ENCODE measurements at regions not wholly inside any gene's neighbourhood (a gene's known extent, or its start where the extent isn't known, plus 50 kb on each side); places are given as distances from the start of the nearest gene placed in this dataset.
A peak's percentile ranks its signal among the peaks of the same experiment; 100 is the strongest.

DNA sequence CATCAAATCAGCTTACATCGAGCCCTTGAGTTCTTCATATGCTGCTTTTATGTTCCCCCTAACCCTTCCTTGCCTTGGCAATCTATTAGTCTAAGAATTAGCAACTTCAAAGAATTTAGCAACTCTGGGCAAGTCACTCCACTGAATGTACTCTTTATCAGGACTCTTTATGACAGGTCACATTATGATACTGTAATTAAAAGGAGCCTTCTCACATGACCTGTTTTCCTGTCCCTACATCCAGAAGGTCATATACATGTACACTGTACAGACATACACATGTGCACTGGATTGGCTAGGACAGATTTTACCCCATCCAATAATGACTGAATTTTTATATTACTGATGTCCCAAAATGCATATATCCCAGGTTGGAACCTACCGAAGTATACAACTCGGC is 463.1 kb downstream of the SHQ1 start:
- no peak for DNase-seq

GRCh38 chr3:72384602-72385001 is 463.6 kb downstream of the SHQ1 start:
- no peak for DNase-seq

DNA sequence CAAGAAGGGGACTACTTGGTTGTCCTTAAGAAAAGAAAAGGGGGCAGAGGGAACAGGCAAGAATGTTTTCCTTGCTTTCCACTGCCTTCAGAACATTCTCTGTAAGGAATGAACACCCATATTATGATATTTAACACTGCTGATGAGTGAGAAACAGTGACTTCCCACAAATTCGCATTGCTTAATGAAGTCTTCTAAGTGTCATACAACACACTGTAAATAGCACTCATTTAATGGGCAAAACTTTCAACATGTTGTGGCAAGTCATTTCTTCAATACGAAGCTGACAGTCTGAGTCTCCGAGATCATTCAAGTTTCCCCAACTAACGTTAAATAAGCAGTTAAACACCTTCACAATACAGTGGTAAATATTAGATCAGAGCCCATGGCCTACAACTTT is 464.4 kb downstream of the SHQ1 start:
- no peak for DNase-seq

GRCh38 chr3:72383230-72383629 is 465.0 kb downstream of the SHQ1 start:
- no peak for DNase-seq

DNA sequence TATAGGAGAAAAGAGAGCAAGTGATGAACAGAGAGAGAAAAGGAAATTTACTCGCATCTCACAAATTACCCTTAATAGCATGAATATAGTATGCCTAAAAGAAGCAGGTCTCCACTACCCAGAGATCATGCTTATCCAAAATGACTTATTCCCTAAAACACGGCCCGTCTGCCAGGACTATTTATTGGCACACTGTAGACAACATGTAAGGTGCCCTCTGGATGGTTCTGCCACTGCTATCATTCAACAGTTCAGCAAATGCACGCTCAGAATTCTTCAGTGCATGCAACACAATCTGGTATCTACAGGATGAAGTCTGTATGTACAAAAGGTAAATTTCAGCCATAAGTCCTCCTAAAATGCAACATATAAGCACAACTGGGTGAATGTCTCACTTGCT is 465.8 kb downstream of the SHQ1 start:
- no peak for DNase-seq

DNA sequence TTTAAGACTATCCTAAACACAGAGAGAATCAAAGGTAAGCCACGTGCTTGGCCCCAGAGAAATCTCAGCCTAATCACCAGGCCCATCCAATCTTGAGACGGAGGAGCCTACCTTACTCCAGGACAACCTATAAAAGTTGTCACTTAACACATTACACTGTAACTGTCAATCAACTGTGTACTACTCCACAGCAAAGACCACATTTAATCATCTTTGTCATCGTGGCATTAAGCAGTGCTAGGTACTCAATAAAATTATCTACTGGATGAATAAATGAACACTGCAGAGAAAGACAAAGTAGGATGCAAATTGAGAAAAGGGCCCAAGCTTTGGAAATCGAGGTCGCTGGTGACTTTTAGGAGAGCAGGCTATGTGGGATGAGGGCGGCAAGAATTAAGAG is 466.7 kb downstream of the SHQ1 start:
- DNase-seq: no peak

DNA sequence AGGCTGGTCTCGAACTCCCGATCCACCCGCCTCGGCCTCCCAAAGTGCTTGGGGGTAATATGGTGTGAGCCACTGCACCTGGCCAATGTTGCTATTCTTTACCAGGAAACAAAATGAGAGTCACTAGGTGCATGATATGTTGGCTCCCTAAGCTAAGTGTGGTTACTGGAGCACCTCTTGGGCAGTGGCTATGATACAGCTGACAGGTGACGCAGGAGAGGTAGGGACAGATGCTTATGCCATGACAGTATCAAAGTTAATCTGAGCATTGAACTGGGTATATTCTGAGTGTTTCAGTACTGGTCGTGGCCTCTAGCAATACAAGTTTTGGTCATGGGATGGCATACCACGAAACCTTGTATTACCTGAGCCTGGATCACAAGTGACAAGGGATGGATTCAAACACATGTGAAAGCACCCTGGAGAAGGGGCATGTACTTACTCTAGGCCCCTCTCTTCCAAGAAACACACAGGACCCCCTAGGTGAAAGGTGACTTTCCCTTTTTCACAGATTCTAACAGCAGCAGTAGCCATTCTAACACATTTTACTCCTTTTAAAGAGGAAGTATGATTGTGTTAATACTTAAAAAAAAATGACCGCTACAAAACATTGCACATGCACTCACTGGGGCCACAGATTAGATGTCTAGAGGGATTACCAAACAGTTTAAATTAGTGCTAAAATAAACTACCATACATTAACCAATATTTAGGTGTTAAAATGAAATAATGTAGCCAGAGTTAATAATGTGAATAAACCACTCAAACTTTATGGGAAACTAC is 467.3 kb downstream of the SHQ1 start:
- DNase-seq: no peak

DNA sequence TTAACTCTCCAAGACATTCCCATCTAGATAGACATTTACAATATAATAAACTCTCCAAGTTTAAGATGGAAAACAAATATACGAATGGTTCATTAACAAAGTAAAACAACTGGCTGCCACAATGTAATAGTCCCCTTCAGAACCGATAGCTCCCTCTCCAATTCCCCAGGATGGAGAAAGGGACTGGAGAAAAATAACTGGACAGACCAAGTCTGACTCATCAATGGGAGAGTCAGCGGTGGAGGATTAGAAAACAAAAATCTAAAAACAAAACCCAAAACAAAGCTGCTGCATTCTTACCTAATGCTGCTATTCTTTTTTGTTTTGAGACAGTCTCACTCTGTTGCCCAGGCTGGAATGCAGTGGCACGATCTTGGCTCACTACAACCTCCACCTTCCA is 468.1 kb downstream of the SHQ1 start:
- DNase-seq: no peak

- no peak for DNase-seq
These were observed 468.6 kb downstream of the SHQ1 start for GRCh38 chr3:72379500-72380187.

DNA sequence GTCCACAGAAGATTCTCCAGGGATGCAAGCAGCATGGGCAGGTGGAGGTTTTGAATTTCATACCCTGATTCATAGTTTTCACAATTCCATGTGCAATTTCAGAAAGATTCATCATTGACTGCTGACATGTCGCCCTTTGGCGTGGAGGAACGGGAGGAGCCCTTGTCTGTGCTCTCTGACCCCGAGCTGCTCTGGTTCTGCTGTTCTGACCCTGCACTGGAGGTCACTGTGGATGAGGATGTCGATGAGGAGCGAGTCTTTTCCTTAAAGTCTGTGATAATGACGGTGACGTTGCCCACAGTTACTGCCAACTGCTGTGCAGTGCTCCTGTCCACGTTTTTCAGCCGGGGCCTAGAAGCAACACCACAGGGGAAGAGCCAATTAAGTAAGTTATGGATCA is 470.0 kb downstream of the SHQ1 start:
- no peak for DNase-seq

GRCh38 chr3:72376956-72377710 is 471.1 kb downstream of the SHQ1 start:
- no peak for DNase-seq

GRCh38 chr3:72375237-72376076 is 472.8 kb downstream of the SHQ1 start:
- no peak for DNase-seq

DNA sequence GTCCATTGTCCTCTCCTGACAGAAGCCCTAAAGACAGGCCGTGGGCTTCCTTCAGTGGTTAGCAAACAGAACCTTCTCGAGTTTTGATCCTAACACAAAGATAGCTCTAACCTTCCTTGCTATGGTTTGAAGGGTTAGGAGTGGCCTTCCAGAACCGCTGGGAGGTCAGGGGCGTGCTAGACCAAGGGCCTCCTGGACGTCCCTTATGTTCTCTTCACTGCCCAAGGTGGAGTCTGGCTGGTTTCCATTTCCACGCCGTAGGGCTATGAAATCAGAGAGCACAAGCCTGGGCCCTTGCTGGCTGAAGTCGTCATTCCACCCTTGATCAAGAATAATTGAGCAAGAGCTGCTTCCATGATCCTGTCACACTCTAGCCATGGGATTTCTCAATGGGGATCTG is 475.1 kb downstream of the SHQ1 start:
- DNase-seq: no peak

DNA sequence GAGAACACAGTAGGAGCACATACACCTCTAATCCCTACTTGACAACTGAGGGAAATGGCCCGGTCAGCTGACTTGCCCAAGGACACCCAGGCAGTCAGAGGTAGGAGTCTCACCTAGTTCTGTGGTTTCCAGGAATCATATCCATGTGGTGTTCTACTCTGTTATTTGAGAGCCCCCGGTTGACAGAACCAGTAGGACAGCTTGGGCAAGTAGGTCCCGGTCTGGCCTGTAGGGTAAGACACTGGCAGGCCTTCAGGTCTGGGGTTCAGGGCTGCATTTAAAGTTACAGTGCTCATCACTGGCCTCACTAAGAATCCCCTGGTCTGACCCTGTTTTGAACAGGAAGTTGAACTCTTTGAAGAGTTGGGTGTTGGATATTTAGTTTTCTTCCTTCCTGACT is 476.1 kb downstream of the SHQ1 start:
- no peak for DNase-seq

GRCh38 chr3:72371431-72371830 is 476.8 kb downstream of the SHQ1 start:
- DNase-seq: no peak

DNA sequence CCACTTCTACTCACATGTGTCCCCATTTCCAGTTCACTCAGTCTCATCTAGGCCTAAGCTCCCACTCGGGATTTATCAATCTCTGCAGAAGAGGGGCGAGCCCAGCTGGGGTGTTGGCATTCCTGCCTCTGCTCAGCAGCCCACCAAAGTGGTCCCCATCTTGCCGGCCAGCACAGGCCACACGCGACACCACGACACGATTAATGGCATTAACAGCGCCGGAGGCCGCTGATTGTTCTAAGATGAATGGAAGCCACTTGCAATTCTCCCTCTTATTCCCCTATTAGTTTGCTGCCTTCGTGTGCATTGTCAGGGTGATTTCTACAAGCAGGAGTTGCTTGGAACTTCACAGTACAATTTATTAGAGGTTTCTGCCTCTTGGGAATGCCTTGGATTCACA is 477.3 kb downstream of the SHQ1 start:
- DNase-seq: no peak

GRCh38 chr3:72369681-72370080 is 478.6 kb downstream of the SHQ1 start:
- no peak for DNase-seq

- peak; percentile 47 for DNase-seq
These were observed 479.8 kb downstream of the SHQ1 start for GRCh38 chr3:72368331-72368975.

DNA sequence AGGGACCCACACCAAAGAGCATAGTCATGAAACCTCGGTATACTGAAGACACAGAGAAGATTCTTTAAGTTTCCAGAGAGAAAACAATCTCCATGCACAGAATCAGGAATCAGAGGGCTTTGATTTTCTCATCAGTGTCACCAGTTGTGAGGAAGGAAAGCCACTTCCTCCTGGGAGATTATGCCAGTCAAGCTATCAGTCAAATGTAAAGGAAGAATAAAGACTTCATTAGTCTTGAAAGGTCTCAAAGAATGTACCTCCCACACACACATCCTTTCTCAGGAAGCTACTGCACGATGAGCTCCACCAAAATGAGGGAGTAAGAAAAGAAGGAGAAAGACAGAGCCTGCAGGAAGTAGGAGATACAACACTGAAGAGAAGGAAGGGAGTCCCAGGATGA is 486.3 kb downstream of the SHQ1 start:
- DNase-seq: no peak

DNA sequence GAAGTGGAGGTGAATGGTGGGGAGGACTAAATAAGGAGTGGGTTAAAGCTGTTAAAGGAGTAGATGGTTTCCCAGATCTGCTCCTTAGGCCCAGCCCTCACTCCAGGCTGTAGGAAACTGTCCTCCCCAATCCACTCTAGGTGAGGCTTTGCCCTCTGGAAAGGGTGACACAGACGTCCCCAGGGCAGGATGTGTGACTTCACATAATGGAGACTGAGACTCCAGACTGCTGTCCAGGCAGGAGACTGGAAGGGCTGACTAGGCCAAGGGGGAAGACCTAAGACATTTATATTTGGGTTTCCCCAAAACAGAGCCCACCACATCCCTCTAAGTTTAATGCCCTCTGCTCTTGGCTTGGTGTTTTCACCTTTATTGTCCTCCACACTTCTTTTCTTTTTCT is 488.5 kb downstream of the SHQ1 start:
- DNase-seq: no peak

GRCh38 chr3:72355168-72355567 is 493.1 kb downstream of the SHQ1 start:
- no peak for DNase-seq

DNA sequence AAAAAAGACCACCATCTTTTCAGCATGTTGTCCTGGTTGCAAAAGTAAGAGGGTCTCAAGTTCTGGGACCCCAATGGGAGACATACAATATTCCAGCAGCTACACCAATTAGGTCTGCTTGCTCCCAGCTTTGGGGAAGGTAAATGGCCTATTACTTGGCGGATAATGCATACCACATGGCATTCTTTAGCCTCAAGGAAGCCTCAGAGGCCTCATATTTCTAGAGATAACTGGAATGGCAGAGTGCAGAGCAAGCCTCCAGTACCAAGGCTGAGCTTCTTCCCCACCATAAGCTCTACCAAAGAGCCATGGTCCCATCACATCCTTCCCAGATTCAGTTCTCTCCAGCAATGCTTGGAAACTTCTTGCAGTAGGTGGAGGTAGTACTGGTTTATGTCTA is 493.8 kb downstream of the SHQ1 start:
- DNase-seq: no peak

Data from left hindlimb (tissue), 1 donor.